Astrocyte (in vitro differentiated cells and primary cell): ENCODE measurements at regions not wholly inside any gene's neighbourhood (a gene's known extent, or its start where the extent isn't known, plus 50 kb on each side); places are given as distances from the start of the nearest gene placed in this dataset.

Experiments used
- DNase-seq: peaks from one replicate; pipeline ENCODE4 v3.0.0-alpha.2; 2010; ENCODE audit warnings: low read depth
- FAIRE-seq: peaks from 2 replicates; lab custom pipeline; 2011; peaks lifted over from hg19 to GRCh38; lab: Jason Lieb, UNC
- H2AFZ ChIP-seq: 2 replicates; pipeline ENCODE4 v1.6.0; 2012; ENCODE audit warnings: low read depth, low read length, inconsistent platforms
- H3K27ac ChIP-seq: 2 replicates; pipeline ENCODE4 v1.5.1; 2011; ENCODE audit warnings: low read depth, low read length, inconsistent platforms
- H3K27me3 ChIP-seq: 2 replicates; pipeline ENCODE4 v1.6.0; 2011; ENCODE audit warnings: low read length, inconsistent platforms; ENCODE audit not compliant: insufficient read depth
- H3K36me3 ChIP-seq: 2 replicates; pipeline ENCODE4 v1.5.1; 2011; ENCODE audit warnings: low read length, inconsistent platforms; ENCODE audit not compliant: insufficient read depth
- H3K4me1 ChIP-seq: 2 replicates; pipeline ENCODE4 v1.5.1; 2011; ENCODE audit warnings: low read length, inconsistent platforms; ENCODE audit not compliant: insufficient read depth
- H3K4me2 ChIP-seq: 2 replicates; pipeline ENCODE4 v1.6.0; 2012; ENCODE audit warnings: low read length, inconsistent platforms
- H3K4me3 ChIP-seq: 2 replicates; pipeline ENCODE4 v1.5.1; 2011; ENCODE audit warnings: low read depth, mild to moderate bottlenecking, low read length, inconsistent platforms; ENCODE audit not compliant: insufficient read depth
- H3K79me2 ChIP-seq: 2 replicates; pipeline ENCODE4 v1.6.0; 2012; ENCODE audit warnings: mild to moderate bottlenecking, low read length, inconsistent platforms; ENCODE audit not compliant: insufficient read depth
- H3K9ac ChIP-seq: 2 replicates; pipeline ENCODE4 v1.6.0; 2012; ENCODE audit warnings: mild to moderate bottlenecking, low read length, inconsistent platforms
- H3K9me3 ChIP-seq: 2 replicates; pipeline ENCODE4 v1.5.1; 2012; ENCODE audit warnings: low read depth, mild to moderate bottlenecking, low read length, inconsistent platforms; ENCODE audit not compliant: insufficient read depth
- H4K20me1 ChIP-seq: 2 replicates; pipeline ENCODE4 v1.6.0; 2012; ENCODE audit warnings: low read length, inconsistent platforms; ENCODE audit not compliant: insufficient read depth
- H3K27ac Mint-ChIP-seq: one replicate; pipeline ENCODE4 v1.8.0; 2021; ENCODE audit warnings: mild to moderate bottlenecking, mixed read lengths; ENCODE audit not compliant: unreplicated experiment
- H3K27me3 Mint-ChIP-seq: one replicate; pipeline ENCODE4 v1.8.0; 2021; ENCODE audit warnings: low read depth, mixed read lengths; ENCODE audit not compliant: unreplicated experiment
- H3K36me3 Mint-ChIP-seq: one replicate; pipeline ENCODE4 v1.8.0; 2021; ENCODE audit warnings: low read depth, mixed read lengths; ENCODE audit not compliant: unreplicated experiment
- H3K4me1 Mint-ChIP-seq: one replicate; pipeline ENCODE4 v1.8.0; 2021; ENCODE audit warnings: low read depth, mixed read lengths; ENCODE audit not compliant: unreplicated experiment
- H3K4me3 Mint-ChIP-seq: one replicate; pipeline ENCODE4 v1.8.0; 2021; ENCODE audit warnings: mild to moderate bottlenecking, moderate library complexity, mixed read lengths; ENCODE audit not compliant: unreplicated experiment
- H3K9me3 Mint-ChIP-seq: one replicate; pipeline ENCODE4 v1.8.0; 2021; ENCODE audit warnings: mild to moderate bottlenecking, mixed read lengths; ENCODE audit not compliant: unreplicated experiment
- EZH2 ChIP-seq: IDR thresholded peaks from 2 replicates; pipeline ENCODE4 v1.6.1; 2012; ENCODE audit warnings: mild to moderate bottlenecking, low read length, inconsistent platforms; ENCODE audit not compliant: insufficient read depth
- TF ChIP-seq, protein P1 (sequence below): IDR thresholded peaks from 2 replicates; pipeline ENCODE4 v1.5.1; 2011; ENCODE audit warnings: low read depth, mild to moderate bottlenecking, inconsistent platforms, low read length, moderate library complexity; ENCODE audit not compliant: insufficient read depth

DNA sequence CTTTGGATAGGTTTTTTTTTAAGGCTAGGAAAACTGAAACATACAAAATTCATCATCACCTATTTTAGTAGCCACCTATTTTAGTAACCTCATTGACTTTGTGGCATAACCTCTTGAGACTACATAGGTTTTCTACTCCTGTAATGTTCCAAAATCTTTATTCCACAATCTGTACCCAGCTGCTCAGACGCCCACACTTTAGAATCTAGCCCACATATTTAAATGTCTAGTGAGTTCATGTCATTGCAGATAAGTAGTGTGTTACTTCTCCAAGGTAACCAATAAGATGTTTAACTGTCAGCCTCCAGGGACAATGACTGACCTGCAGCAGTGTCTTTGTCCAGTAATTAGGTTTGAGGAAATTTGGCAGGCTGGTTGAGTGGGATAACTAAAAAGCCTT is 330.2 kb downstream of the MZT1 start:
- Mint-ChIP-seq H3K27me3 (no peaks in the 10 kb centered on the region), H3K27ac (no peak overlapping the region), H3K36me3 (no peaks in the 10 kb centered on the region), H3K9me3 (no peaks in the 10 kb centered on the region), H3K4me1 (no peaks in the 10 kb centered on the region), H3K4me3 (no peak overlapping the region)
- DNase-seq (no peak), FAIRE-seq (no peak)
- Histone ChIP-seq H3K4me3 (no peak overlapping the region), H3K27ac (no peak overlapping the region), H3K79me2 (no peaks in the 10 kb centered on the region), H3K4me1 (no peaks in the 10 kb centered on the region), H3K27me3 (no peaks in the 10 kb centered on the region), H3K9me3 (no peaks in the 10 kb centered on the region), H3K36me3 (no peaks in the 10 kb centered on the region), H3K4me2 (no peak overlapping the region), H2AFZ (no peak overlapping the region), H3K9ac (no peak overlapping the region), H4K20me1 (no peaks in the 10 kb centered on the region)
- no peak for TF ChIP-seq EZH2
- TF ChIP-seq, protein P1, sequence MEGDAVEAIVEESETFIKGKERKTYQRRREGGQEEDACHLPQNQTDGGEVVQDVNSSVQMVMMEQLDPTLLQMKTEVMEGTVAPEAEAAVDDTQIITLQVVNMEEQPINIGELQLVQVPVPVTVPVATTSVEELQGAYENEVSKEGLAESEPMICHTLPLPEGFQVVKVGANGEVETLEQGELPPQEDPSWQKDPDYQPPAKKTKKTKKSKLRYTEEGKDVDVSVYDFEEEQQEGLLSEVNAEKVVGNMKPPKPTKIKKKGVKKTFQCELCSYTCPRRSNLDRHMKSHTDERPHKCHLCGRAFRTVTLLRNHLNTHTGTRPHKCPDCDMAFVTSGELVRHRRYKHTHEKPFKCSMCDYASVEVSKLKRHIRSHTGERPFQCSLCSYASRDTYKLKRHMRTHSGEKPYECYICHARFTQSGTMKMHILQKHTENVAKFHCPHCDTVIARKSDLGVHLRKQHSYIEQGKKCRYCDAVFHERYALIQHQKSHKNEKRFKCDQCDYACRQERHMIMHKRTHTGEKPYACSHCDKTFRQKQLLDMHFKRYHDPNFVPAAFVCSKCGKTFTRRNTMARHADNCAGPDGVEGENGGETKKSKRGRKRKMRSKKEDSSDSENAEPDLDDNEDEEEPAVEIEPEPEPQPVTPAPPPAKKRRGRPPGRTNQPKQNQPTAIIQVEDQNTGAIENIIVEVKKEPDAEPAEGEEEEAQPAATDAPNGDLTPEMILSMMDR = no peak

DNA sequence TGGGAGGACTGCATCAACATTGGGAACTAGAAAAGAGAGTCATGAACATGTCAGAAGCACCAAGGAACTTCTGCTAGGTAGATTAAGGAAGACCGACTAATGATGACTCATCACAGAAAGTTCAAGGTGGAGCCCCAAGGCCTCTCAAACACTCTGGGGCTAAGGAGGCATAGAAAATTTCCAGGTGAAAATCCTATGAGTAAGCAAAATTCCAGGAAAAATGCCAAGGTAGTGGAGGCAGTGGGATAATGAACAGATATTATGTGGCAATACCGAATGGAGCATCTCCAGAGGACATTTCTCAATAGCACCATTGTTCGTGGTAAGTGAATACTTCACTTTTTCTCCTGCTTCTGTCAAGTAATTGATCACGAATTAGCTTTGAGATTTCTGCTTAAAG is 336.5 kb downstream of the MZT1 start:
- H4K20me1 ChIP-seq = no peaks in the 10 kb centered on the region
- TF ChIP-seq EZH2 = no peak
- TF ChIP-seq, protein P1 = no peak
- H3K27ac Mint-ChIP-seq = no peak overlapping the region
- no peak overlapping the region for H3K27ac ChIP-seq
- no peaks in the 10 kb centered on the region for H3K9me3 ChIP-seq
- no peaks in the 10 kb centered on the region for H3K27me3 Mint-ChIP-seq
- H3K4me2 ChIP-seq = no peak overlapping the region
- FAIRE-seq = no peak
- no peaks in the 10 kb centered on the region for H3K4me1 ChIP-seq
- H2AFZ ChIP-seq = no peak overlapping the region
- H3K4me3 ChIP-seq = no peak overlapping the region
- H3K4me3 Mint-ChIP-seq = no peak overlapping the region
- H3K36me3 ChIP-seq = no peaks in the 10 kb centered on the region
- H3K27me3 ChIP-seq = no peaks in the 10 kb centered on the region
- no peak overlapping the region for H3K9ac ChIP-seq
- DNase-seq = peak; percentile 44
- H3K9me3 Mint-ChIP-seq = no peaks in the 10 kb centered on the region
- no peaks in the 10 kb centered on the region for H3K79me2 ChIP-seq
- H3K4me1 Mint-ChIP-seq = peaks cover 6% of the 10 kb centered on the region
- no peaks in the 10 kb centered on the region for H3K36me3 Mint-ChIP-seq

DNA sequence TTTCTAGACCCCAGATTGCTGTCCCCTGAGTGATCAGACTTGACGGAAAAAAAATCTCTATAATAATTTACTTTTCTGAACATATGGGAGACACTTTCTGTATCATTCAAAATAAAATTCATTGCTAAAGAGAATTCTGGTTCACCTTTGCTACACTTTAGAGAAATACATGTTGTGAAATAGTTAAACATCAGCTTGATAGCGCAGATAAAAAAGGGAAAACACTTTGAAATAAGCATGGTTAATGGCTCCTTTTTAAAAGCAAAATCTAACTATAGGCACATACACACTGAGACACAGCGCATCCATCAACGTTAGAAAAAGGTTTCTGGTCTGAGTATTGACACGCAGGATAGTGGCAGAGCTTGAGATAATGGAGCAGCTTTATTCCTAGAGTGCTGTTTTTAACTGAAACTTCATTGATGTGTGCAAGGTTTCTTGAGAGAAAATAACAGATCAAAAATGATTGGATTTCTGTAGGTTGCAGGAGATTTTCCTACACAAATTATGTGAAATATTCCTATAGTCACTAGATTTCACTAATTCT is 341.2 kb downstream of the MZT1 start:
- no peak overlapping the region for H3K4me3 ChIP-seq
- Mint-ChIP-seq H3K4me1 (peaks cover 10% of the 10 kb centered on the region), H3K27me3 (no peaks in the 10 kb centered on the region), H3K9me3 (no peaks in the 10 kb centered on the region), H3K36me3 (no peaks in the 10 kb centered on the region), H3K27ac (no peak overlapping the region), H3K4me3 (no peak overlapping the region)
- no peaks in the 10 kb centered on the region for H3K79me2 ChIP-seq
- no peaks in the 10 kb centered on the region for H3K27me3 ChIP-seq
- TF ChIP-seq, protein P1 = no peak
- no peak for TF ChIP-seq EZH2
- no peak overlapping the region for H3K27ac ChIP-seq
- H4K20me1 ChIP-seq = no peaks in the 10 kb centered on the region
- no peaks in the 10 kb centered on the region for H3K9me3 ChIP-seq
- DNase-seq = no peak
- no peaks in the 10 kb centered on the region for H3K4me1 ChIP-seq
- no peak overlapping the region for H3K4me2 ChIP-seq
- no peaks in the 10 kb centered on the region for H3K36me3 ChIP-seq
- H3K9ac ChIP-seq = no peak overlapping the region
- no peak overlapping the region for H2AFZ ChIP-seq
- FAIRE-seq = no peak
